ENCODE measurements at regions not wholly inside any gene's neighbourhood (a gene's known extent, or its start where the extent isn't known, plus 50 kb on each side); places are given as distances from the start of the nearest gene placed in this dataset.

DNA sequence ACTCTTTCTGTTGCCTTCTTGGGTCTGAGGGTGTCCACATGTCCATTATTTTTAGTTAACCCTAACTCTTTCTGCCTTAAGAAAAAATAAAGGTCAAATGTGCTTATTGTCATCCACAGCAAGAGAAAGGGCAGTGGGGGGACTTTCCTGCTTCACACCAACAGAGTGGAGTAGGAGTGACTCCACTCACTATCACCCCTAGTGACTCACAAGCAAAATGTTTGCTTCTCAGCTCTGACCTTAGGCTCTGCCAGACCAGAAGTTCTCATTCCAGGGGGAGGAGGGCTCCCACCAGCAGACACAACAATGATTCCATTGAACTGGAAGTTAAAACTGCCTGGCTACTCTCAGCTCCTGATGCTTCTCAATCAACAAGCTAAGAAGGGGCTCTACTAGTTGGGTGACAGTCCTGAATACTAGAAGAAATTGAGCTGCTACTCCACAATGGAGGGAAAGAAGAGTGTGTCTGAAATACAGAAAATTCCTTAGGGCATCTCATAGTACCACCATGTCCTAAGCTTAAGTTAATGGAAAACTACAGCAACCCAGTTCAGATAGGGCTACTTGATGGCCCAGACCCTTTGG lies 83.9 kb upstream of the AFDN start:
- no peak overlapping the region for H3K27ac ChIP-seq
- CTCF ChIA-PET, result interaction anchor here (0.7 kb wide), 1 partner anchor 13 kb away, joined by 3 read pairs; no protein-coding TSS in a partner anchor
- FAIRE-seq, result no peak
- peak; percentile 39 to 71; a peak in 3 of 6 replicates for ATAC-seq
- H3K4me2 ChIP-seq, result no peak overlapping the region
- POLR2A ChIA-PET, result no interaction called here
- H3K4me1 ChIP-seq, result no peaks in the 10 kb centered on the region
- H3K4me3 ChIP-seq, result no peak overlapping the region
- H3K9me3 ChIP-seq, result no peaks in the 10 kb centered on the region
- TF ChIP-seq MAZ (IDR thresholded peaks at IDR 0.05; ENCODE audit: borderline replicate concordance, low read depth, low read length), result no peak
- TF ChIP-seq PHF8 (IDR thresholded peaks at IDR 0.05; ENCODE audit: borderline replicate concordance, low read depth), result no peak
- TF ChIP-seq, protein P1, sequence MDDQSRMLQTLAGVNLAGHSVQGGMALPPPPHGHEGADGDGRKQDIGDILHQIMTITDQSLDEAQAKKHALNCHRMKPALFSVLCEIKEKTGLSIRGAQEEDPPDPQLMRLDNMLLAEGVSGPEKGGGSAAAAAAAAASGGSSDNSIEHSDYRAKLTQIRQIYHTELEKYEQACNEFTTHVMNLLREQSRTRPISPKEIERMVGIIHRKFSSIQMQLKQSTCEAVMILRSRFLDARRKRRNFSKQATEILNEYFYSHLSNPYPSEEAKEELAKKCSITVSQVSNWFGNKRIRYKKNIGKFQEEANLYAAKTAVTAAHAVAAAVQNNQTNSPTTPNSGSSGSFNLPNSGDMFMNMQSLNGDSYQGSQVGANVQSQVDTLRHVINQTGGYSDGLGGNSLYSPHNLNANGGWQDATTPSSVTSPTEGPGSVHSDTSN (IDR thresholded peaks at IDR 0.05), result no peak
- TF ChIP-seq JUNB (IDR thresholded peaks at IDR 0.05), result no peak
- TF ChIP-seq, protein P2, sequence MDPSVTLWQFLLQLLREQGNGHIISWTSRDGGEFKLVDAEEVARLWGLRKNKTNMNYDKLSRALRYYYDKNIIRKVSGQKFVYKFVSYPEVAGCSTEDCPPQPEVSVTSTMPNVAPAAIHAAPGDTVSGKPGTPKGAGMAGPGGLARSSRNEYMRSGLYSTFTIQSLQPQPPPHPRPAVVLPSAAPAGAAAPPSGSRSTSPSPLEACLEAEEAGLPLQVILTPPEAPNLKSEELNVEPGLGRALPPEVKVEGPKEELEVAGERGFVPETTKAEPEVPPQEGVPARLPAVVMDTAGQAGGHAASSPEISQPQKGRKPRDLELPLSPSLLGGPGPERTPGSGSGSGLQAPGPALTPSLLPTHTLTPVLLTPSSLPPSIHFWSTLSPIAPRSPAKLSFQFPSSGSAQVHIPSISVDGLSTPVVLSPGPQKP (IDR thresholded peaks at IDR 0.05; ENCODE audit: low read depth, low read length), result no peak
- TF ChIP-seq, protein P3, sequence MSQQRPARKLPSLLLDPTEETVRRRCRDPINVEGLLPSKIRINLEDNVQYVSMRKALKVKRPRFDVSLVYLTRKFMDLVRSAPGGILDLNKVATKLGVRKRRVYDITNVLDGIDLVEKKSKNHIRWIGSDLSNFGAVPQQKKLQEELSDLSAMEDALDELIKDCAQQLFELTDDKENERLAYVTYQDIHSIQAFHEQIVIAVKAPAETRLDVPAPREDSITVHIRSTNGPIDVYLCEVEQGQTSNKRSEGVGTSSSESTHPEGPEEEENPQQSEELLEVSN (IDR thresholded peaks at IDR 0.05; ENCODE audit: borderline replicate concordance, low read depth), result no peak
- TF ChIP-seq NR3C1 (IDR thresholded peaks at IDR 0.05), result no peak
- TF ChIP-seq RCOR1 (IDR thresholded peaks at IDR 0.05; ENCODE audit: low read depth, low read length), result no peak
- no peak for TF ChIP-seq CBX2 (IDR thresholded peaks at IDR 0.05; ENCODE audit: borderline replicate concordance, low read depth)
- TF ChIP-seq CEBPB (IDR thresholded peaks at IDR 0.05), result no peak
- no peak for TF ChIP-seq RAD21 (conservative IDR thresholded peaks at IDR 0.05 in 1 of 2, IDR thresholded peaks at IDR 0.05 in 1 of 2)
- TF ChIP-seq, protein P4, sequence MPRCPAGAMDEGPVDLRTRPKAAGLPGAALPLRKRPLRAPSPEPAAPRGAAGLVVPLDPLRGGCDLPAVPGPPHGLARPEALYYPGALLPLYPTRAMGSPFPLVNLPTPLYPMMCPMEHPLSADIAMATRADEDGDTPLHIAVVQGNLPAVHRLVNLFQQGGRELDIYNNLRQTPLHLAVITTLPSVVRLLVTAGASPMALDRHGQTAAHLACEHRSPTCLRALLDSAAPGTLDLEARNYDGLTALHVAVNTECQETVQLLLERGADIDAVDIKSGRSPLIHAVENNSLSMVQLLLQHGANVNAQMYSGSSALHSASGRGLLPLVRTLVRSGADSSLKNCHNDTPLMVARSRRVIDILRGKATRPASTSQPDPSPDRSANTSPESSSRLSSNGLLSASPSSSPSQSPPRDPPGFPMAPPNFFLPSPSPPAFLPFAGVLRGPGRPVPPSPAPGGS (IDR thresholded peaks at IDR 0.05), result no peak
- TF ChIP-seq, protein P5, sequence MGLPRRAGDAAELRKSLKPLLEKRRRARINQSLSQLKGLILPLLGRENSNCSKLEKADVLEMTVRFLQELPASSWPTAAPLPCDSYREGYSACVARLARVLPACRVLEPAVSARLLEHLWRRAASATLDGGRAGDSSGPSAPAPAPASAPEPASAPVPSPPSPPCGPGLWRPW (IDR thresholded peaks at IDR 0.05), result no peak
- no peak for TF ChIP-seq JUN (IDR thresholded peaks at IDR 0.05)
- no peak for TF ChIP-seq FOSB (CRISPR knock-in tag; IDR thresholded peaks at IDR 0.05)
- no peak for TF ChIP-seq KDM1A (IDR thresholded peaks at IDR 0.05; ENCODE audit: low read depth)
- peak in 1 of 2 experiments; percentile 12 for DNase-seq (ENCODE audit: low read depth in 1 of 2, low spot score in 1 of 2)

DNA sequence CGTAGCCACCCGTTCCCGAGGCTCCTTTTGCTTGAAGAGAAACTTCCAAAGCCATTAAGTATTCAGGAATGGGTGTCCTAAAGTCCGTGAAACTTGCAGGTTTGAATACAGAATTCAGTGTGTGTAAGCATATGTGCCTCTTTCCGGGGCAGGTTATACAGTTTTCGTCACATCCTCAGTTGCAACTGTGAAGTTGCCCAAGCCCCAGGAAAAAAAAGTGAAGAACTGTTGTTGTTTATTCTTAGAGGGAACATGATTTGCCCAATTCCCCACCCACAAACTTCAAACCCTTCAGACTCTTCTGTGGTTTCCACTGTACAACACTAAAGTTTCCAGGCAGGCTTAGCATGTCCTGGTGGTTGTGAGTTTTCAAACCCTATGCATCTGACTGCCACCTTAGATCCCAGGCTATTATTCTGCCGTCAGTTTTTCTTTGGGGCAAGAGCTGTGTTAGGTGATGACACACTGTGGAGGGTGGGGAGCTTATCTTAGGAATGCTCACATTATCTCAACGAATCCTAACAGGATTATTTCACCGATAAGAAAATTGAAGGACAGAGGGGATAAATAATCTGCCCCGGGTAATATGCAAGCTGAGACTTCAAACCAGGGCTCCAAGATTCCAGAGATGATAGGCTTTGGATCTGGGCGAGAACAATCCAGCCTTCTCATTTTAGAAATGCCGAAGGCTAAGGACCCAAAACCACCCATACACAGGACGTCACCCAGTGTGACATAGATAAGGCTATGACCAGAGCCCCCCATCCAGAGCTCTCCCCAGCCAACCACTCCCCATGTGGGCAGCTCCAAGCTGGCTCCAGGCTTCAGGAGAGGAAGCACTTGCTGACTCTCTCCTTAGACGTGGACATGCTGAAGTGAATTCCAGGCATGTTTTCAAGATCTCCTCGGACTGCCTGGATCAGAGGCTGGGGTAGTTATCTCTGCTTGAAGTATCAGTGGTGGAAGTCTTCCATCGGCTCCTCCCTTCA lies 81.7 kb upstream of the AFDN start:
- no peaks in the 10 kb centered on the region for H3K9me3 ChIP-seq
- WGBS (ENCODE audit: missing lambda C conversion rate), result 24% methylated on average over 14 of the region's 16 CpGs
- DNase-seq (ENCODE audit: low read depth in 1 of 2, low spot score in 1 of 2) (no peak), ATAC-seq (no peak), FAIRE-seq (no peak)
- no peak overlapping the region for H3K27ac ChIP-seq
- H3K4me3 ChIP-seq, result no peak overlapping the region
- no peak overlapping the region for H3K4me2 ChIP-seq
- POLR2A ChIA-PET, result no interaction called here
- CTCF ChIA-PET, result interaction anchor here (0.6 kb wide), 1 partner anchor 8 kb away, joined by 3 read pairs; no protein-coding TSS in a partner anchor
- no peaks in the 10 kb centered on the region for H3K4me1 ChIP-seq
- TF ChIP-seq, protein P4 (IDR thresholded peaks at IDR 0.05), result no peak
- TF ChIP-seq HOXB5 (CRISPR knock-in tag; IDR thresholded peaks at IDR 0.05), result no peak
- no peak for TF ChIP-seq FOSL2 (IDR thresholded peaks at IDR 0.05)
- TF ChIP-seq FOSL2 (CRISPR knock-in tag; IDR thresholded peaks at IDR 0.05), result no peak
- TF ChIP-seq, protein P6, sequence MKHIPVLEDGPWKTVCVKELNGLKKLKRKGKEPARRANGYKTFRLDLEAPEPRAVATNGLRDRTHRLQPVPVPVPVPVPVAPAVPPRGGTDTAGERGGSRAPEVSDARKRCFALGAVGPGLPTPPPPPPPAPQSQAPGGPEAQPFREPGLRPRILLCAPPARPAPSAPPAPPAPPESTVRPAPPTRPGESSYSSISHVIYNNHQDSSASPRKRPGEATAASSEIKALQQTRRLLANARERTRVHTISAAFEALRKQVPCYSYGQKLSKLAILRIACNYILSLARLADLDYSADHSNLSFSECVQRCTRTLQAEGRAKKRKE (CRISPR knock-in tag; IDR thresholded peaks at IDR 0.05; ENCODE audit: low read depth), result no peak
- TF ChIP-seq, protein P7, sequence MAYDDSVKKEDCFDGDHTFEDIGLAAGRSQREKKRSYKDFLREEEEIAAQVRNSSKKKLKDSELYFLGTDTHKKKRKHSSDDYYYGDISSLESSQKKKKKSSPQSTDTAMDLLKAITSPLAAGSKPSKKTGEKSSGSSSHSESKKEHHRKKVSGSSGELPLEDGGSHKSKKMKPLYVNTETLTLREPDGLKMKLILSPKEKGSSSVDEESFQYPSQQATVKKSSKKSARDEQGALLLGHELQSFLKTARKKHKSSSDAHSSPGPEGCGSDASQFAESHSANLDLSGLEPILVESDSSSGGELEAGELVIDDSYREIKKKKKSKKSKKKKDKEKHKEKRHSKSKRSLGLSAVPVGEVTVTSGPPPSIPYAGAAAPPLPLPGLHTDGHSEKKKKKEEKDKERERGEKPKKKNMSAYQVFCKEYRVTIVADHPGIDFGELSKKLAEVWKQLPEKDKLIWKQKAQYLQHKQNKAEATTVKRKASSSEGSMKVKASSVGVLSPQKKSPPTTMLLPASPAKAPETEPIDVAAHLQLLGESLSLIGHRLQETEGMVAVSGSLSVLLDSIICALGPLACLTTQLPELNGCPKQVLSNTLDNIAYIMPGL (CRISPR knock-in tag; IDR thresholded peaks at IDR 0.05; ENCODE audit: borderline replicate concordance), result no peak
- no peak for TF ChIP-seq CHD4 (IDR thresholded peaks at IDR 0.05; ENCODE audit: borderline replicate concordance)
- no peak for TF ChIP-seq EP300 (IDR thresholded peaks at IDR 0.05)
- TF ChIP-seq SREBF2 (IDR thresholded peaks at IDR 0.05), result no peak
- no peak for TF ChIP-seq NR3C1 (IDR thresholded peaks at IDR 0.05)
- no peak for TF ChIP-seq MYC (IDR thresholded peaks at IDR 0.05; ENCODE audit: borderline replicate concordance, low read length)
- TF ChIP-seq FOXS1 (CRISPR knock-in tag; IDR thresholded peaks at IDR 0.05), result no peak
- no peak for TF ChIP-seq HEYL (CRISPR knock-in tag; IDR thresholded peaks at IDR 0.05)
